ENCODE measurements at regions not wholly inside any gene's neighbourhood (a gene's known extent, or its start where the extent isn't known, plus 50 kb on each side); places are given as distances from the start of the nearest gene placed in this dataset.

DNA sequence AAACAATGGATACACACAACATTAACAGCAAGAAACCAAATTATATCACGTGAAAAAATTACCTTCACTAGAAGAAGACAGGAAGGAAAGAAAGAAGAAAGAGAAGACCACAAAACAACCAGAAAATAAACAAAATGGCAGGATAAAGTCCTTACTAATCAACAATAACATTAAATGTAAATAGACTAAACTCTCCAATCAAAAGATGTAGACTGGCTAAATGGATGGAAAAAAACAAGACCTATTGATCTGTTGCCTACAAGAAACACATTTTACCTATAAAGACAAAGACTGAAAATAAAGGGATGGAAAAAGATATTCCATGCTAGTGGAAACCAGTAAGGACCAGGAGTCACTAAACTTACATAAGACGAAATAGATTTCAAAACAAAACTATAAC lies 167.0 kb upstream of the ZC3H15 start:
- no peak for DNase-seq (ENCODE audit: extremely low spot score, unreplicated experiment)
- no peaks in the 10 kb centered on the region for H3K4me1 Mint-ChIP-seq (ENCODE audit: unreplicated experiment)
- no peak overlapping the region for H3K27ac Mint-ChIP-seq (ENCODE audit: unreplicated experiment)
- peaks cover 10% of the 10 kb centered on the region for H3K36me3 Mint-ChIP-seq (ENCODE audit: unreplicated experiment)
- peaks cover 29% of the 10 kb centered on the region for H3K9me3 Mint-ChIP-seq (ENCODE audit: unreplicated experiment)
- no peak overlapping the region for H3K4me3 Mint-ChIP-seq (ENCODE audit: unreplicated experiment)
- TF ChIP-seq, protein P1, sequence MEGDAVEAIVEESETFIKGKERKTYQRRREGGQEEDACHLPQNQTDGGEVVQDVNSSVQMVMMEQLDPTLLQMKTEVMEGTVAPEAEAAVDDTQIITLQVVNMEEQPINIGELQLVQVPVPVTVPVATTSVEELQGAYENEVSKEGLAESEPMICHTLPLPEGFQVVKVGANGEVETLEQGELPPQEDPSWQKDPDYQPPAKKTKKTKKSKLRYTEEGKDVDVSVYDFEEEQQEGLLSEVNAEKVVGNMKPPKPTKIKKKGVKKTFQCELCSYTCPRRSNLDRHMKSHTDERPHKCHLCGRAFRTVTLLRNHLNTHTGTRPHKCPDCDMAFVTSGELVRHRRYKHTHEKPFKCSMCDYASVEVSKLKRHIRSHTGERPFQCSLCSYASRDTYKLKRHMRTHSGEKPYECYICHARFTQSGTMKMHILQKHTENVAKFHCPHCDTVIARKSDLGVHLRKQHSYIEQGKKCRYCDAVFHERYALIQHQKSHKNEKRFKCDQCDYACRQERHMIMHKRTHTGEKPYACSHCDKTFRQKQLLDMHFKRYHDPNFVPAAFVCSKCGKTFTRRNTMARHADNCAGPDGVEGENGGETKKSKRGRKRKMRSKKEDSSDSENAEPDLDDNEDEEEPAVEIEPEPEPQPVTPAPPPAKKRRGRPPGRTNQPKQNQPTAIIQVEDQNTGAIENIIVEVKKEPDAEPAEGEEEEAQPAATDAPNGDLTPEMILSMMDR (IDR thresholded peaks at IDR 0.05): no peak
- no peaks in the 10 kb centered on the region for H3K27me3 Mint-ChIP-seq (ENCODE audit: unreplicated experiment)

DNA sequence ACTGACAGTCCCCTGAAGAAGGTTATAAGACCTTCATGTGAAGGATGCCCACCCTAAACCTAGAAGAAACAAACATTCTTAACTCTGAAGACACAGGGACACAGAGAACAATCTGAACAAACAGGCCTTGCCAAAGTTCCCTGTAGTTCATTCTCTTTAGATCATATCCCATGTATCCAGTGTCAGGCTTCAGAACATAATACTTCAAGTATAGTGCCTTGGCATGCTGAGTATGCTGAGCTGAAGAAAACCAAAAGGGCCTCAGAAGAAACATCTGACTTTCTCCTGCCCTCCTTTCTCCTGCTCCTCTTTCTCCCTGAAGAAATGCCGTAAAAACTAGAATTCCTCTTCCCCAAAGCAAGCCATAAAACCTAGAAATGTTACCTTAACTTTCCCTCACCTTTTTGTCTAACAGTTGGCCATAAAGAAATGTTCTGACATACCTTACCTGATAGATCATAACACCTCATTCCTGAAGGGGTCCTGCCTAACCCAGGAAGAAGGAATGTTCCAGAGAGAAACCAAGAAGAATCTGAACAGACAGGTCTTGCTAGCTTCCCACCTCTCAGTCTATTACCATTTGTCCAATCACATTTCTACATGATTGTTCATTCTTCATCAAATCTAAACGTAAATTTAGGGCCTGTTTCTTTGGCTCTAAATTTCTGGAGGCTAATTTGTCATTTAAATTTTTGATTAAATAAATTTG lies 160.1 kb upstream of the ZC3H15 start:
- TF ChIP-seq, protein P1 (IDR thresholded peaks at IDR 0.05): no peak
- Mint-ChIP-seq H3K27me3 (ENCODE audit: unreplicated experiment) (no peaks in the 10 kb centered on the region), H3K36me3 (ENCODE audit: unreplicated experiment) (peaks cover 5% of the 10 kb centered on the region), H3K9me3 (ENCODE audit: unreplicated experiment) (peaks cover 12% of the 10 kb centered on the region), H3K4me3 (ENCODE audit: unreplicated experiment) (no peak overlapping the region), H3K4me1 (ENCODE audit: unreplicated experiment) (no peaks in the 10 kb centered on the region), H3K27ac (ENCODE audit: unreplicated experiment) (no peak overlapping the region)
- DNase-seq (ENCODE audit: extremely low spot score, unreplicated experiment): no peak

DNA sequence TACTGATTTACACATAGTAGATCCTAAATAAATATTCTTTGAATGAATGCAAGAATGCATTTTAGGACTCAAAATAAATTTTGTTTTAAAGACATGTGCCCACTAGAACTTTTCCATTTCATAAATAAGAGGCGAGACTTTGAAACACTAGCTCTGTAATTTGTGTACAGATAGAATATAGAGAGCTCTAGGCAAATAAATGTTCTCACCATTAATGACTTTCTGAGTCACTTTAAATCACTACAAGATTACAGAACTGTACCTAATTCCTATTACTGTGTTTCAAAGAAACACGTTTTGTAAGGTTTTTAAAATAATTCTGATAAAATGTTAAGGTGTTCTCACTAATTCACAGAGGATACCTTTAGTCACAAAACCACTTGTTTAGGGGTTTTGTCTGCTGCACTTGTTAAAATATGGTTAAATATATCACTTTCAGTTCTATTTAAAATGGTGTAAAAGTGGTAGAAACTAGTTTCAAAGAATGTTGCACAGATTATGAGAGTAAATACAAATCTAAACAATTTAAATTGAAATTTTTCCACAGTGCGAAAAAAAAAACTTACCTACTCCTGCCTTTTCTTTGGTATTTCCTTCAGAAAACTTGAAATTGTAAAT lies 158.7 kb upstream of the ZC3H15 start:
- TF ChIP-seq, protein P1 (IDR thresholded peaks at IDR 0.05): no peak
- no peak overlapping the region for H3K4me3 Mint-ChIP-seq (ENCODE audit: unreplicated experiment)
- H3K27me3 Mint-ChIP-seq (ENCODE audit: unreplicated experiment): no peaks in the 10 kb centered on the region
- H3K27ac Mint-ChIP-seq (ENCODE audit: unreplicated experiment): no peak overlapping the region
- peaks cover 12% of the 10 kb centered on the region for H3K9me3 Mint-ChIP-seq (ENCODE audit: unreplicated experiment)
- peaks cover 5% of the 10 kb centered on the region for H3K36me3 Mint-ChIP-seq (ENCODE audit: unreplicated experiment)
- no peaks in the 10 kb centered on the region for H3K4me1 Mint-ChIP-seq (ENCODE audit: unreplicated experiment)
- no peak for DNase-seq (ENCODE audit: extremely low spot score, unreplicated experiment)

DNA sequence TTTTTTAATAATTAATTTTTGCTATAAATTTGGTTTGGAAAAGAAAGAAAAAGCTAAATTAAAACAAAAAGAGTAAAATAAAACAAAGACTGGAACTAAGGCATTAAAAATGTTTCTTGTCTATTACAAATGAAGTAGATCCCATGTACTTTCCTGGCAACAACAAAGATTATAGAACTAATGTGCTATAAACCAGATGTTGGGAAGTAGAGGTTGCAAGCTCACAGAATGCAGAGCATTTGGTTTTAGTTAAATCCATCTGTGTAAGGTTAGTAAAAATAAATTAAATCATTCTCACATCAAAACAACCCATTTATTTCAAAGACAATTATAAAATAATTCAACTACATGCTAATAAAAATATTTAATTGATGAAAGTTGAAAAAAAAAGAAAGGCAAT lies 157.2 kb upstream of the ZC3H15 start:
- Mint-ChIP-seq H3K27ac (ENCODE audit: unreplicated experiment) (no peak overlapping the region), H3K4me1 (ENCODE audit: unreplicated experiment) (no peaks in the 10 kb centered on the region), H3K9me3 (ENCODE audit: unreplicated experiment) (peaks cover 3% of the 10 kb centered on the region), H3K27me3 (ENCODE audit: unreplicated experiment) (no peaks in the 10 kb centered on the region), H3K4me3 (ENCODE audit: unreplicated experiment) (no peak overlapping the region), H3K36me3 (ENCODE audit: unreplicated experiment) (no peaks in the 10 kb centered on the region)
- TF ChIP-seq, protein P1 (IDR thresholded peaks at IDR 0.05): no peak
- DNase-seq (ENCODE audit: extremely low spot score, unreplicated experiment): no peak

DNA sequence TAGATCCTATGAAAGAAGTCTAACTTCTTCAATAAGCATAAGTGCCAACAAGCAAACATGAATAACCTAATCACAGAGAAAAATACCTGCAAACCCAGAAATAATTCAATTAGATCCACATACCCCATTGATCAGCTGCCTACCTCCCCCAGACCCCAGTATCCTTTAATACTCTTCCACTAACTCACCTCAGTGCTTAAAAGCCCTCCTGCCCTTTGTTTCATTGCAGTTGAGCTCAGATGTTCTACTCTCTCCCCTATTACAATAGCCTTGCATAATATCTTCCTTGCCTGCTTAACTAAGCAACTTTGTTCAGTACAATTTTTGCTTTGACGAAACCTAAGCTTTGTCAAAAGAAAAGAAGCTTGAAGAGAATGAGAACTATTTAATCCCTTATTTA lies 156.0 kb upstream of the ZC3H15 start:
- Mint-ChIP-seq H3K27me3 (ENCODE audit: unreplicated experiment) (no peaks in the 10 kb centered on the region), H3K27ac (ENCODE audit: unreplicated experiment) (no peak overlapping the region), H3K9me3 (ENCODE audit: unreplicated experiment) (no peaks in the 10 kb centered on the region), H3K36me3 (ENCODE audit: unreplicated experiment) (no peaks in the 10 kb centered on the region), H3K4me3 (ENCODE audit: unreplicated experiment) (no peak overlapping the region), H3K4me1 (ENCODE audit: unreplicated experiment) (no peaks in the 10 kb centered on the region)
- TF ChIP-seq, protein P1 (IDR thresholded peaks at IDR 0.05): no peak
- no peak for DNase-seq (ENCODE audit: extremely low spot score, unreplicated experiment)
